ENCODE measurements at regions not wholly inside any gene's neighbourhood (a gene's known extent, or its start where the extent isn't known, plus 50 kb on each side); places are given as distances from the start of the nearest gene placed in this dataset.

- DNase-seq (ENCODE audit: low read depth in 2 of 2): no peak
Observed at GRCh38 chr12:127656266-127656665, 610.7 kb upstream of the TMEM132C start.

- no peak for DNase-seq (ENCODE audit: low read depth in 2 of 2)
Observed at GRCh38 chr12:127657036-127657435, 609.9 kb upstream of the TMEM132C start.

- no peak for DNase-seq (ENCODE audit: low read depth in 2 of 2)
Observed at GRCh38 chr12:127660961-127661360, 606.0 kb upstream of the TMEM132C start.

- no peak for DNase-seq (ENCODE audit: low read depth in 2 of 2)
Observed at GRCh38 chr12:127663716-127664115, 603.3 kb upstream of the TMEM132C start.

GRCh38 chr12:127664901-127665300 lies 602.1 kb upstream of the TMEM132C start:
- no peak for DNase-seq (ENCODE audit: low read depth in 2 of 2)

GRCh38 chr12:127667131-127667685 lies 599.8 kb upstream of the TMEM132C start:
- DNase-seq (ENCODE audit: low read depth in 2 of 2): no peak

- DNase-seq (ENCODE audit: low read depth in 2 of 2): no peak
Observed at GRCh38 chr12:127670294-127670693, 596.7 kb upstream of the TMEM132C start.

- no peak for DNase-seq (ENCODE audit: low read depth in 2 of 2)
Observed at GRCh38 chr12:127670796-127671195, 596.2 kb upstream of the TMEM132C start.

GRCh38 chr12:127675936-127676335 lies 591.0 kb upstream of the TMEM132C start:
- DNase-seq (ENCODE audit: low read depth in 2 of 2): no peak

- DNase-seq (ENCODE audit: low read depth in 2 of 2): peak; percentile 9 to 34
Observed at GRCh38 chr12:127677537-127678131, 589.3 kb upstream of the TMEM132C start.

- no peak for DNase-seq (ENCODE audit: low read depth in 2 of 2)
Observed at GRCh38 chr12:127678945-127679344, 588.0 kb upstream of the TMEM132C start.

GRCh38 chr12:127680516-127680915 lies 586.5 kb upstream of the TMEM132C start:
- no peak for DNase-seq (ENCODE audit: low read depth in 2 of 2)

- DNase-seq (ENCODE audit: low read depth in 2 of 2): no peak
Observed at GRCh38 chr12:127681151-127681754, 585.7 kb upstream of the TMEM132C start.

- no peak for DNase-seq (ENCODE audit: low read depth in 2 of 2)
Observed at GRCh38 chr12:127685491-127685890, 581.5 kb upstream of the TMEM132C start.

GRCh38 chr12:127685931-127686330 lies 581.0 kb upstream of the TMEM132C start:
- no peak for DNase-seq (ENCODE audit: low read depth in 2 of 2)

GRCh38 chr12:127687181-127687580 lies 579.8 kb upstream of the TMEM132C start:
- DNase-seq (ENCODE audit: low read depth in 2 of 2): no peak

GRCh38 chr12:127688906-127689428 lies 578.0 kb upstream of the TMEM132C start:
- no peak for DNase-seq (ENCODE audit: low read depth in 2 of 2)

GRCh38 chr12:127690161-127690560 lies 576.8 kb upstream of the TMEM132C start:
- DNase-seq (ENCODE audit: low read depth in 2 of 2): no peak

GRCh38 chr12:127696963-127697362 lies 570.0 kb upstream of the TMEM132C start:
- no peak for DNase-seq (ENCODE audit: low read depth in 2 of 2)

- no peak for DNase-seq (ENCODE audit: low read depth in 2 of 2)
Observed at GRCh38 chr12:127703026-127703425, 563.9 kb upstream of the TMEM132C start.

- DNase-seq (ENCODE audit: low read depth in 2 of 2): no peak
Observed at GRCh38 chr12:127711108-127711507, 555.9 kb upstream of the TMEM132C start.

GRCh38 chr12:127712561-127712960 lies 554.4 kb upstream of the TMEM132C start:
- DNase-seq (ENCODE audit: low read depth in 2 of 2): no peak

GRCh38 chr12:127716166-127716565 lies 550.8 kb upstream of the TMEM132C start:
- DNase-seq (ENCODE audit: low read depth in 2 of 2): no peak

Measured in stimulated activated CD8-positive, alpha-beta memory T cell treated with anti-CD3 and anti-CD28 coated beads, Interleukin-2, amount 100 ng/mL, for 48 hours (primary cell).